HG02884 (cell line): ENCODE measurements at regions not wholly inside any gene's neighbourhood (a gene's known extent, or its start where the extent isn't known, plus 50 kb on each side); places are given as distances from the start of the nearest gene placed in this dataset.

Source experiments
- ATAC-seq: cut with Tn5 transposase; IDR thresholded peaks from one replicate; pipeline ENCODE4 v1.9.1; 2021; ENCODE audit warnings: mild to moderate bottlenecking, moderate library complexity; ENCODE audit not compliant: unreplicated experiment

DNA sequence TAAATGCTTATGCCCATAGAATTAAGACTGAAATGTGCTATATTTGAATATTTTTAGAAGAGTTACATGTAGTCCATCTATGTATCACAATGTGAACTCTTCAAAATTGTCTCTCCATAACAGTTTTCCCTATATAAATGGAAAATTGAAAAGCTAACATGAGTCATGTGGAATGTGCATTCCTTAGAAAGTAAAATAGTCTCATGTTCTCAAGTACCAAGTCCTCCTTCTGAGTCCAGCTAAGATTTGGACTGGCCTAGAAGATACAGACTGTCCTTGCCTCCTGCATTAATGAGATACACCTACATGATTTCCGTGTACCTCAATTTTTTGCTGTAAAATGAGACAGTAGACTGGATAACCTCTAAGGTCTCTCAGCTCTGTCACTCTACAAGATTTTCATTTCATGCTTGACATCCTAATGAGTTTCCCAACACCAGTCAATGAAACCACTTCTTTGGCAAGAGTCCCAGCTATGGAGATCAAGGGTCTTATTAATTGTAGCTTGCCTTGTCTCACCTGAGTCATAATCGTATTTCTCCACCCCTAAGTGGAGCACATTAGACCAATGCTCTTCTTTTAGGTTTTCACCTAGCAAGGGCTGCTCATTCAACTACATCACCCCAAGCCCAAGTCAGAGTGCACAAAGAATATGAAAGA is 350.6 kb upstream of the IL12A start:
- ATAC-seq = no peak

DNA sequence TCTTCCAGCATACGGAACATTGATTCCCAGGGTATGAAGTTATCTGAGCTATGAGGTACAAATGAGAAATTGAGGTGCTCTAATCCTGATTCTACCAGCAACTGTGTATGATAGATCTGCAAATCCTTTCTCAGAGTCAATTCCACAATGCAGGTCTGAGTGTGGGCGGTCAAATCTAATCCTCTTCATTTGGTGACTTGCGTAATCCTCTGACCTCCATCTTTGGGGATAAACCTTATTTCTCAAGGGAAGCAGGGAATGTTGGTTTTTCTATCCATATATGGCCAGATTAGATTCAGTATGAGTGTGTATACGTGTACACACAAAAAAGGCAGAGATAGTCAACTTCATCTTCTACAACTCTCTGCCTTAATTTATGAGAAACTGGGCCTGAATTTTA is 348.4 kb upstream of the IL12A start:
- ATAC-seq = no peak

DNA sequence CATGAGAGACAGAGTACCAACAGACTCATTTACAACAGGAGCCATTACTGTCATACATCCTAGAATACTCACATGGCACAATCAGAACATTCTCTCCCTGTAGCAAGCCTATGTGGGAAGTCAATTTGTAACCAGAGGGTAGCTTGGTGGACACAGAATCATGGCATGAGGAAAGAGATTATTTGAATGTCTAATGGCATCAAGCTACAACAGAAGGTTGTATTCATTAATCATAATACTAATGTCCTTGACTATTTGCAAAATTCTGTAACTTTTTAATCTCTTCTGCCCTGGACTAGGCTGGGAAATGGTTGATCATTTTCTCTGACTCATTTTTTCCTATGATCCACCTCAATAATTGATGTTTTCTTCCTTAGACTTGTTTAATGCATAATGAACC is 345.2 kb upstream of the IL12A start:
- ATAC-seq = no peak

DNA sequence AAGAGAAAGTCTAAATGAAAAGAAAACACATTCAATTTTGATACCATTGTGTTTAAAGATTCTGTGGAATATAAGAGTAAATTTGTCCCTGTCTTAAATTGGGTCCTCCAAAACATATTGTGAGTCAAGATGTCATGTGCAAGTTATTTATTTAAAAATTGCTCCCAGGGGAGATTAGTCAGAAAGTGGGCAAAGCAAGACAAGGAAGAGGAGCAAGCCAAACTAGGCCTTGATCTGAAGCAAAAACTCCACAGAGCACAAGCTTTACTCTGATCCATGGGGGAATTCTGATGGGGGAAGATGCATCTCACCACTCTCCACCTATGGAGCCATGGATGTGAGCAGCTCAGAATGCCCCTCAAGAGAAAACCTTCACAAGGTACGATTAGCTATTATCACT is 342.8 kb upstream of the IL12A start:
- no peak for ATAC-seq

DNA sequence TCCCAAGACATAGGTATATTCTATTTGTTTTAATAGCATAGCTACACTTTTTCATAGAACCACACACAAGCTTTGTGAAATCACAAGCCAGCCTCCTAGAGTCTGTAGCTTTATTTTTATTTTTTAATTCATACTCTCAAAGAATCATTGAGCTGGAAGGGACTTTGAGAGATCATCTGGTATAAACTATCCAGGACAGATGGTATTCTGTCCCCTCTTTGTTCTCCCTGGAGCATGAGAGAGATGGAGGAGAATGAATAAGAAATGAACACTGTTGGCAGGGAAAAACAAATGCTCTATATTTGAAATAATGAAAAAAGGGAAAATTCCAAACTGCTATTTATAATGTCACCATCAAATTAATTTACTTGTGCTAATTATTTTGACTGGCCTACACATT is 338.7 kb upstream of the IL12A start:
- ATAC-seq = no peak

DNA sequence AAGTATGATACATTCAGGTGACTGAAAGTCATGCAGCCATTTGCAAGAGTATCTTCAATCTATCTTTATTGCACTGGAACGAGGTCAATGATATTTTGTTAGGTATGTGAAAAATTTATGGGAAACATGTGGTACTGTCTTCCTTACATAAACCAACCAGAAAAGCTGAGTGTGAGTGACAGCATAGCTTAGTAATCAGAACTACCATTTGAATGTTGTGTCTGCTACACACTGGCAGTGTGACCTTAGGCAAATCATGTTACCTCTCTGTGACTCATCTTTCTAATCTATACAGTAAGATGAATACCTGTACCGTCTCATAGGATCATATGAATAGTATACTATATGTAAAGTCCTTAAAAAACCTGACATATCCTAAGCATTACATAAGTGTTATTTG is 337.9 kb upstream of the IL12A start:
- no peak for ATAC-seq

DNA sequence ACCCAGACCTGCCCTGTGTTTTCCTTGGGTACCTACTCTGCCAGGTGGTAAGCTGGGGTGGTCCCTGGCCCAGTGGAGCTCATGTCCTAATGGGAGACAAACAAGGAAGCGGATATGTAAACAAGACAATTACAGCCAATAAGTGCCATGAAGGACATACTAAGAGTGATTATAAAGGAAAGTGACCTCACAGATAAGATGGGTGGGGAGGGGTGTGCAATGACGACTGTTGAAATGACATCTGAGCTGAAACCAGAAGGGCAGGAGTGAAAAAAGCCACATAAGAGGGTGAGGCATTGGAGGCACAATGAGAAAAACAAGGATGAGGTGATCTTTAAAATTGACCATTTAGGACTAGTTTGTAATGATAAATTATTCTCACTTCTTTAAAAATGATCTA is 336.2 kb upstream of the IL12A start:
- no peak for ATAC-seq

DNA sequence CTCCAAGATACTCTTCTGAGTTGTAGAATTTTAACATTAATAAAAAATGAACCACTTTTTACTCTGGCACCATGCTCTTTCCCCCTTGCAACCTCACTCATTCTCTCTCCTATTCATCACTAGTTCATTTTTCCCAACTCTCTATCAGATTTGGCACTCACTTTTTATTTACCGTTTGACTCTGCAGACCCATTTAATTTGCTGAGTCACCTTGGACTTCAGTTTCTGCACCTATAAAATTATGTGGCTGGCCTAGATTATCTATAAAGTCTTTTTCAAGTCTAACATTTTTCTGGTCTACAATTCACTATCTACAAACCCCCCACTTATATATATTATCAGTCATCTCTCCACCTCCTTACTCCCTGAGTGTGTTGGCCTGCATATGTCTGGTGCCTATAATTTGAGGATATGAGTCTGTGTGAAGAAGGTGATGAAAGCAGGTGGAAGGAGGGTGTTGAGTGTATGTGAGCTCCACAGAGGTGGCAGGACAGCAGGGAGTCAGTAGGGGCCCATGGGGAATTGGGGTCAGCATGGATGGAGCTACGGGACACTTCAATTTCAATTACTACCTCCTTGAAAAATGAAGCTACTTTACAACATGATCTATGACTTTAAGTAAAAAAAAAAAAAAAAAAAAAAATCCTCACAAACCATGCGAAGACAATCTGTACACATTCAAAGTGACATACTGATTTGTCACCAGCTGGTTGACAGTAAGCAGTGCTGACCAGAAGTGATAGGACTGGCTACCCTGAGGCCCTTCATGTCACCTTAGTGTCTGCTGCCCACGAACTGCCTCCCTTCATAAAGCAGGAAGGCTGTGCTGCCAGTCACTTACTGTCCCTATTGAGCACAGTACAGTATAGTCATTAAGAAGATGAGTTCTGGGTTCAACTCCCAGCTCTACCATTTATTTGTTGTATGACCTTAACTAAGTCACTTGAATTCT is 334.2 kb upstream of the IL12A start:
- no peak for ATAC-seq

DNA sequence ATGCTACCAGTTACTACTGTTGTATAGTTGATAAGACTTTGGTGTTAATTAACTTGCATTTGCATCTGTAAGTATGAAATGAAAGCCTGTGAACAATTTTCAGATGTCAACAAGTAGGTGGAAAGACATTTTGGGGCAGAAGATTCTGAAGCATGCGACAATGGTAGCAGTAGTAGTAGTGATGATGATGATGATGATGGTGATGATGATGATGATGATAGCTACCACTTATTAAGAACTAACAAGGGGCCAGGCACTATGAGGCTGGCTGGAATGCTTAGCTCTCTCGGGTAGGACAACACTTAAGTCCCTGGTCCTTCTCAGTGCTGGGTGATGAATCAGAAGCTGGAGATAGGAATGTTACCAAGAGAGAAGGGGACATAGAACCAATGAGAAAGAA is 333.4 kb upstream of the IL12A start:
- ATAC-seq = no peak

DNA sequence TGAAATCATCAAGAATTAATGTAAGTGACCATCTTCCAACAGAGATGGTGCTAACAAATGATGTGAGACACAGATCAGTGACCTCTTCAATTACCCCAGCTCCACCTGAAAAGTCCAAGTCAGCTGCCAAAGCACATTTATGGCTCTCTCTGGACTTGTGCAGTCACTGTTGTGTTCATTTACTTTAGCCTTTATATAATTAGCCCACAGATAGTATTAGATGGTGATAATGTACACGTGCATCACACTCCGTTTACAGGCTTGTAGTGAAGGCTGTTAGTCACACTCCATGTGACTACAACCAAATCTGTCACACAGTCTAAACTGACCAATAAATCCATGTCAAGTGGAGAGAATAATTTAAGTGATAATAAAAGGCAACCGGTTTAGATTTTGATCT is 331.5 kb upstream of the IL12A start:
- no peak for ATAC-seq

DNA sequence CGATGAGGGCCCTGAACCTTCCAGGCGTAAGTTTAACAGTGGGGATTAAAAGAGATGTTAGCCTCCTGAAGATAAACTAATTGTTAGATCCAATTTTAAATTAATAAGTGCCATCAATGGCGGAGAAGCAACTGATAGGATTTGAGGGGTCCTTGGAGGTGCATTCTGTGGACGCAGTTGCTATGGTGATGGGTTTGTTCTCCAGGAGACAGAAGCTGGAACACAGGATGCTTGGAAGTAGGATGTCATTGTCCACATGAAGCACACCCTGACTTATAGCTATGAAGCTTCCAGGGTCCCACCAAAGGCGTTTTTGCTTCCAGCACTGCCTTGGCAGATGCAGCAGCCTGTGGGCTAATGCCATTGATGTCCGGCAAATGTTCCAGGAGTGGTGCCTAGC is 331.0 kb upstream of the IL12A start:
- ATAC-seq = no peak

DNA sequence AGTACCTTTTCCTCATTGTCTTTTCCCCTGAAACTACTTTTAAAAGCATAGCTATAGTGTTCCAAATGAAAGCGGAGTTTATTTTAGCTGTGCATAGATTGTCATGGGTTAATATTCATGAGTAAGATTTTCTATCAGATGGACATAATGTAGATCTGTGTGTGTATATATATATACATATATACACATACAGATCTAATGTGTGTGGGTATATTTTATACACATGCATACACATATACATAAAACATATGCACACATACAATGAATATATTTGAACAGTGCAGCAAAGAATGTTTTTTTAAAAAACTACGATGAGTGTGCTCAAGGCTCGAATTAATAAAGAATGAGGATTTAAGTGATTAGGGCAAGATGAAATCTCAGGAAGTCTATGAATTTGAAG is 328.3 kb upstream of the IL12A start:
- ATAC-seq = no peak

DNA sequence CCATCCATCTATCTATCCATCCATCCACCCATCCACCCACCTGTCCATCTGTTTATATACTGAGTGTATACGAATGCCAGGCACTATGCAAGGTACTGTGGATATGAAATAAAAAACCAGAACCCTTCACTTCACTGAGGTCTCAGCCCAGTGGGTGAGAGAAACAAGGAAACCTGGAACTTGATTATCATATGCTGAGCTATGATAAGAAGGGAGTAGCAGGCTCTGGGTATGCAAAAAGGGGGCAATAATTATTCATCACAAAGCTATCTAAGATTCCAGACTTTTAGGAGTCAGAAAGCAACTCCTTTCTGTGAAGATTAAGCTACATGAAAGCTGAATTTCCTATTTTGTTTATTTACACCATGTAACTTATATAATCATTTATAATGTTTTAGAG is 327.7 kb upstream of the IL12A start:
- no peak for ATAC-seq

DNA sequence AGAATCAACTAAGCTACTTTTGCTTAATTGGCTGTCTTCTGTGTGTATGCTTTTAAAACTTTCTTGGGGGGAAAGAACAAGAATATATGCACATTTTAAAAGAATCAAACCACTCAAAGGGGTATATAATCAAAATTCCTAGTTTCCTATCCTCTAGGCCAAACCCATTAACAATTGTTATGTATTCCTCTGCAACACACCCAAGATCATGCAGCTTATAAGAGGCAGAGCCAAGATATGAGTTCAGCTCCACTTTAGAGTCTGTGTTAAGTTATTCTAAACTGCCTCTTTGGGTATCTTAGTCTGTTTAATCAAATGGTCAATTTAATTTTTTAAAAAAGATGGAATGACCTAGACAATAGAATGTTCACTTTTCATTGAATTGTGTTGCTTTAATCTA is 326.1 kb upstream of the IL12A start:
- ATAC-seq = no peak

DNA sequence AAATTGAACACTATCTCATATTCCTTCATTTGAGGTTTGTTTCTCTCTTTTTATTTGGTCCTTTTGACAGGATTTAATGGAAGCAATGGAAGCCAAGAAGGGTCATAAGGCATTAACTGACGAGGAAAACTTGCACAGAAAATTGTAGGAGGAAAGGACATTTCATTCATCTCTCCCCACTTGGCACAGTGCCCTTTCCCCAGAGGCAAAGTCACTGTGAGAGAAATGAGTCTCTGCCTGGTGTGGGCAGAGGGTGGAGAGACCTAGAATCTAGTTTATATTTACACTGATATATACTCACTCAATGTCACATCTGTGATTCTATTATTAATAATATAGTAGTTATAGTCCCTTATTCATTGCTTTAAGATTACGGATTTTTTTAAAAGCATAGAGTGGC is 324.6 kb upstream of the IL12A start:
- ATAC-seq = no peak

DNA sequence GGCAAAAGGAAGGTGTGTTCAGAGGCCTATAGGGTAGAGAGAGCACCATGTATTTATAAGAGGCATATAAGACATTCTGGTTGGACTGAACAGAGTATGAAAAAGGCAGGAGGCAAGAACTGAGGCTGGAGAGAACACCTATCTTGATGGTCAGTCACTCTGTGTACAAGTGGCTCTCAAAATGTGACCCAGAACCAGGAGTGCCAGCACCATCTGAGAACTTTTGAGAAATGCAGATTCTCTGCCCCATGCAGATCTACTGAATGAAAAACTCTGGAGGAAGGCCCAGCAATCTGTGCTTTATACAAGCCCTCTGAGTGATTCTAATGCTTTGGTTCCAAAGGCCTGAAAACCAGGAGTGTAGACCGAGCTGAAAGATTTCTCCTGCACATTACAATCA is 324.0 kb upstream of the IL12A start:
- ATAC-seq = no peak

DNA sequence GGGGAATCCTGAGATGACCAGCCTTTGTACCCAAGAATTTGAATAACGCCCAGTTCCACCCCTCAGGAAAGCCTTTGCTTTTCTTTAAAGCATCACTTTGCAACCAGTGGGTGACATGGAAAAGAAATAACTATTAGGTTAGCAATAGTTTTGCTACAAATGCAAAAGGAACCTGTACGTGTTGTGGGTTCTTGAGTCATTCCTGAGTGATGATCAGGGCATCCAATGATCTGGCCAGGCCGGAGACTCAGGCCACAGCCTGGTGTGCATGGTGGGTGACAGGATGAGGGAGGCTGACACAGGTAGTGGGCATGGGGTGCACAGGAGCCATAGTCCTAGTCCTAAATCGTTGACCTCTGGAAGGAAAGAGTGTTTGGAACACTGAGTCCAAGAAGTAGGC is 321.4 kb upstream of the IL12A start:
- no peak for ATAC-seq

DNA sequence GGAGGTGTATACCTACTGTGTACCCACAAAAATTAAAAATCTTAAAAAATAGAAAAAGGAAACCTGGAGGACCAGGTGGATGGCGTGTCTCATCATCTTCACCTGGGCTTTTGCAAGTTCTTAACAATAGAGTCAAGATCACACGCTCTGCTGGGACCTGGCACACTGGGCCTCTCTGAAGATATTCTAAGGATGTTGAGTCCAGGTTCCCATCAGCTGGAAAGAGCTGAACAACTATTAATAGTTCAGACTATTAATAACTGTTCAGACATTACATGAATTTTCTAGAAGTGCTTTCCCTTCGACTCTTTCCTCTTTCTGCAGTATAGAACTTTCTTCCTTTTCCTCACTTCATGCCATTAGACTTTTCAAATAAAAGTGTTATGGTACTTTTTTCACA is 320.2 kb upstream of the IL12A start:
- no peak for ATAC-seq

DNA sequence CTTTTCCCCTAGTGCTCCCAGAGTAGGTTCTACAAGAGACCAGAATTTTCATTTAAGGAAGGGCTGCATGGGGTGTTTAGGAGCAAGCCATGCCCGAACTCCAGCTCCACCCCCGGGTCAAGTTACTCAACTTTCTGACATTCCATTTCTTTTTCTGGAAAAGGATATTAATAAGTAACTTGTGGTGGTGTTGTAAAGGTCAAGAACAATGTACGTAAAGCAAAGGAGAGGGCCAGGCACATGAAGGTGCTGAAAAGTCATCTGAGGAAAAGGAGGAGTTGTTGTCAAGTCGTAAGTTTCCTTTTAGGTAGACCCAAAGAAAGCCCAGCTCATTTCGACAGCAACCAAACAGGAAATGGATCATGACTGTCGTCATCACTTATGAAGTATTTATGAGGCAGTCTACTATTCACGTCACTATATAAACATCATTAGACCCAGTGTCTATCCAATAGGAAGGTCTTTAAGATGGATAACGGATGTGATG is 319.6 kb upstream of the IL12A start:
- ATAC-seq = no peak

DNA sequence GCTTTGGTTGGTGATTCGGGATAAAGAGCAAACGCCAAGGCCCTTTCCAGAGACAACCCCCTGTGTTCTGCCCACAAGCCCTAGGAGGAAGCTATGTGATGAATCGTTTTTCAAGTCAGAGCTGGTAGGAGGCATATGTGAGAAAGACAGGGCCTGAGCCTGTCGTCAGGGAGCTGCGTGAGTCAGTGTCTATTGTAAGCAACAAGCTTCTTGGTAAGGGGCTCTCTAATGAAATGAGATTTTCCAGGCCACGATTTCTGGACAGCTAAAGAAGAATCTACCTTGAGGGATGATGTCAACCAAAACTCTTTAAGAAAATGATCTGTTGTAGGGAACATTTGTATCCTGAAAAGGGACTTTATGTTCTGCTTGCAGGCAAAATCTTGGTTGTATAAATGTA is 318.9 kb upstream of the IL12A start:
- no peak for ATAC-seq

DNA sequence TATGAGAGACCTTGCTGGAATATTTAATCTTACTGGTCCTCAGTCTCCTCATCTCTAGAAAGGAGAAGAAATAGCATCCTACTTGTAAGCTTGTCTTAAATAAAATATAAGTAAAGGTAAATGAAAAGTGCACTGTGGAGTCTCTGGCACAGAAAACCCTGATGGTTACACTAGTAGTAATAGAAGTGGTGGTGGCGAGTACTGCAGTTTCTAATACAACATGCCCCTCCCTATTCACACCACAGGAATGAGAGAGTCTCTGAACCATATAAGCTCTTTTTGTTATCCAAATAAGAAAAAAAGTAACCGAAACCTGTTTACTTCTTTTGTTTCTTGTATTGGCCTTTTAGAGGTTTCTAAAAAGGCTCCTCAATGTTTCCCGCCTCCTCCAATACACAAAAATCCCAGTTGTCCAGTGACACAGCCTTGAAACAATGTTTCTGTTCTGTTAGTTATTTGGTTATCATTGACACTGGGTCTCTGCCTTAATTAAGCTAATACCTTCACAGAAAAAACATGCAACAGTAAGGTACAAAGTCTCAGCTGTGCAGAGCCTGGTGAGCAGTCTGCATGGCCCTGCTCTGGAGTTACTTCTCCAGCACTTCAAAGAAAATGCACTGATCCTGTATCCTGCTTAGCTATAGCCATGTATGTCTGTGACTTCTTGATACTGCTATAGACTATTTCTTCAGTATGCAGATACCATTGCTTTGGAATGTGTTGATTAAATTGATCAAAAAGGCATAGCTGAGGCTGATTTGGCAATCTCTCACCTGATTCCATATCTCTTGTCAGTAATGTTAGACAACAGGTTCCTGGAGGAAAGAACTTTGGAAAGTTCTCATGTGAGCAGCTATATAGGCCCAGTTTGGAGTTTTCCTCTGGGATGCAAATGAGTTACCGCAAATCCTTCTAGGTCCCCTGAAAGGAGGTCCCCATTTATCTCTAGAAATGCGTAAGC is 315.6 kb upstream of the IL12A start:
- ATAC-seq = no peak
